Nephron progenitor cell (in vitro differentiated cells): ENCODE measurements at regions not wholly inside any gene's neighbourhood (a gene's known extent, or its start where the extent isn't known, plus 50 kb on each side); places are given as distances from the start of the nearest gene placed in this dataset.
A peak's percentile ranks its signal among the peaks of the same experiment; 100 is the strongest.

Experiments used
- DNase-seq: peaks from one replicate; pipeline ENCODE4 v3.0.0; 2021
- H3K27ac Mint-ChIP-seq: 2 replicates; pipeline ENCODE4 v1.8.0; 2021; ENCODE audit warnings: mild to moderate bottlenecking, moderate library complexity, mixed read lengths
- H3K27me3 Mint-ChIP-seq: 2 replicates; pipeline ENCODE4 v1.8.0; 2021; ENCODE audit warnings: mild to moderate bottlenecking, low read depth, mixed read lengths; ENCODE audit not compliant: poor library complexity
- H3K36me3 Mint-ChIP-seq: 2 replicates; pipeline ENCODE4 v1.8.0; 2021; ENCODE audit warnings: low read depth, mixed read lengths
- H3K4me1 Mint-ChIP-seq: 2 replicates; pipeline ENCODE4 v1.8.0; 2021; ENCODE audit warnings: mixed read lengths
- H3K4me3 Mint-ChIP-seq: 2 replicates; pipeline ENCODE4 v1.8.0; 2021; ENCODE audit warnings: mild to moderate bottlenecking, moderate library complexity, mixed read lengths
- H3K9me3 Mint-ChIP-seq: 2 replicates; pipeline ENCODE4 v1.8.0; 2021; ENCODE audit warnings: mild to moderate bottlenecking, moderate library complexity, mixed read lengths
- TF ChIP-seq, protein P1 (sequence below): fragments of 200-600 bp; sonication (generic); IDR thresholded peaks from 2 replicates; pipeline ENCODE4 v1.5.0; 2021; ENCODE audit warnings: antibody characterized with exemption

DNA sequence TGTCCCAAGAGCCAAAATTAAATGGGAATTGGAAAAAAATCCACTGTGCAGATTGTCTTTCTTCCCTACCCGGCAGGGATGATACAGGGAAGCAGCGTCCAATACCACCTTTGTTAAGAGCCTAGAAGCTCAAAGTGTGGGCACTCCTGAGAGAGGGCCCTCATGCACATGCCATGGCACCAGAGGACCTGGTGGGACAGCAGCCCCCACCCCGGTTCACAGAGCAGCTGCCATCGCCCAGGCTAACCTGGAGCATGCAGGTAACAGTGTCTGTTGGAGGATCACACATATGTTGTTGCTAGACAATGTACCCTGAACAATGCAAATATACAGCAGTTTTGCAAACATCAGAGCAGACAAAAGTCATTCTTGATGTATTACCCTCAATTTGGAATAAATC, 206.5 kb downstream of the TJP1 start:
- Mint-ChIP-seq H3K36me3 (no peaks in the 10 kb centered on the region), H3K27me3 (peaks cover 31% of the 10 kb centered on the region), H3K4me1 (peaks cover 17% of the 10 kb centered on the region), H3K9me3 (peaks cover 3% of the 10 kb centered on the region), H3K4me3 (no peak overlapping the region), H3K27ac (no peak overlapping the region)
- TF ChIP-seq, protein P1, sequence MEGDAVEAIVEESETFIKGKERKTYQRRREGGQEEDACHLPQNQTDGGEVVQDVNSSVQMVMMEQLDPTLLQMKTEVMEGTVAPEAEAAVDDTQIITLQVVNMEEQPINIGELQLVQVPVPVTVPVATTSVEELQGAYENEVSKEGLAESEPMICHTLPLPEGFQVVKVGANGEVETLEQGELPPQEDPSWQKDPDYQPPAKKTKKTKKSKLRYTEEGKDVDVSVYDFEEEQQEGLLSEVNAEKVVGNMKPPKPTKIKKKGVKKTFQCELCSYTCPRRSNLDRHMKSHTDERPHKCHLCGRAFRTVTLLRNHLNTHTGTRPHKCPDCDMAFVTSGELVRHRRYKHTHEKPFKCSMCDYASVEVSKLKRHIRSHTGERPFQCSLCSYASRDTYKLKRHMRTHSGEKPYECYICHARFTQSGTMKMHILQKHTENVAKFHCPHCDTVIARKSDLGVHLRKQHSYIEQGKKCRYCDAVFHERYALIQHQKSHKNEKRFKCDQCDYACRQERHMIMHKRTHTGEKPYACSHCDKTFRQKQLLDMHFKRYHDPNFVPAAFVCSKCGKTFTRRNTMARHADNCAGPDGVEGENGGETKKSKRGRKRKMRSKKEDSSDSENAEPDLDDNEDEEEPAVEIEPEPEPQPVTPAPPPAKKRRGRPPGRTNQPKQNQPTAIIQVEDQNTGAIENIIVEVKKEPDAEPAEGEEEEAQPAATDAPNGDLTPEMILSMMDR = no peak
- no peak for DNase-seq

- TF ChIP-seq, protein P1 = peak; percentile 15
- H3K4me1 Mint-ChIP-seq = peaks cover 5% of the 10 kb centered on the region
- H3K36me3 Mint-ChIP-seq = no peaks in the 10 kb centered on the region
- no peak overlapping the region for H3K27ac Mint-ChIP-seq
- H3K4me3 Mint-ChIP-seq = no peak overlapping the region
- H3K27me3 Mint-ChIP-seq = peaks cover 32% of the 10 kb centered on the region
- no peak for DNase-seq
- peaks cover 3% of the 10 kb centered on the region for H3K9me3 Mint-ChIP-seq
Measured at GRCh38 chr15:29613951-29614382, 208.3 kb downstream of the TJP1 start.

DNA sequence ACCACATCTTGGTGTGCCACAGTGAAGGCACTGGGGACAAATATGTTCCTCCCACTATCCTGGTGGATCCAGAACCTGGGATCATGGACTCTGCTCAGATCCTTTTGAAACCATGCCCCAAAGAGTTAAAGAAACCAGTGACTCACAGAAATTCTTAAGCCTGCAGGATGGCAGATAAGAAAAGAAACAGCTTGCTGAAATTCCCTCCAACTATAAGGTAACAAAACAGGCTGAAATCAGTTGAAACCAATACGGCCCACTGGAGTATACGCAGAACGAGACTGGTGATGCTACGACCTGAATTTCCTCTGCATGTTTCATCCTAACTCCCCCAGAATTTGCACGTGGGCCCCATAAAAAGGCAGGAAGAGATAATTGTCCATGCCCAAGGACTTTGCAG, 209.6 kb downstream of the TJP1 start:
- peaks cover 32% of the 10 kb centered on the region for H3K27me3 Mint-ChIP-seq
- no peak for DNase-seq

DNA sequence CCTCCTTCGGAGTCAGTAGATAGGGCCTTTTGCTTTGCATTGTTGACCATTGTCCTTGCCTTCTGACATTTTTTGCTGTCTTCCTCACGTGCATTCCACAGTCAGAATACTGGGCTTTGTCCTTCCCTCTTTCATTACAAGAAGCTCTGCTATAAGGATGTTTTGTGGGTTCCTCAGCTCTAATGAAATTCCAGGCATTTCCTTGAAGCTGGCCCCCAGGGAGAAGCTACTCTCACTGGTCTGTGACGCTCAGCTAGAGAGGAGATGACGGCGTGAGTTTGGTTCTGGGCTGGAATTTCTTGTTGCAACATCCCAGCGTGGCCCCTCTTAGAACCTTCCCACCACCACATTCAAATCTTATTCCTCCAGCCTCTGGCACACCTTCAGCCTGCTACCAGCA, 210.2 kb downstream of the TJP1 start:
- Mint-ChIP-seq H3K4me1 (no peaks in the 10 kb centered on the region), H3K9me3 (peaks cover 3% of the 10 kb centered on the region), H3K4me3 (no peak overlapping the region), H3K27me3 (peaks cover 32% of the 10 kb centered on the region), H3K27ac (peak overlapping the region; percentile 37), H3K36me3 (no peaks in the 10 kb centered on the region)
- no peak for DNase-seq
- TF ChIP-seq, protein P1 = no peak

More for the DNA sequence above, 209.6 kb downstream of the TJP1 start:
- Mint-ChIP-seq H3K4me1 (no peaks in the 10 kb centered on the region), H3K27ac (no peak overlapping the region), H3K36me3 (no peaks in the 10 kb centered on the region), H3K4me3 (no peak overlapping the region), H3K9me3 (peaks cover 3% of the 10 kb centered on the region)
- TF ChIP-seq, protein P1 = no peak

DNA sequence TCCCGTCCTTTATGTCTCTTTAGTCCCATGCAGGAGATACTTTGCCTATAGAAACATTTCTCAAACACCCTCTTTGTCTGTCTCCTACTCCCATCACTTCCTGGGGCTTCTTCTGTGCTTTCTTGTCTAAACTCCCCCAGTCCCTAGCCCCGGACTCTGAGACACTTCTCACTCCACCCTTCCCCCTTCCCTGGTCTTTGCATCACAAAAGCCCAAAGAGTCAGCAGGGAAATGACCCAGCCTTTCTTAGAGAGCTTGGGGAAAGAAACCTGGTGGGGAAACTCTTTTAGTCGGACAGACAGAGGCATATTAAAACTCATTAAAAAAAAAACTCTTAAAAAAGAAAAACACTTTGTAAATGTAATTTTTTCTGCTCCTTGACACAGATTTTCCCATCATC, 211.2 kb downstream of the TJP1 start:
- Mint-ChIP-seq H3K4me1 (no peaks in the 10 kb centered on the region), H3K4me3 (no peak overlapping the region), H3K9me3 (peaks cover 3% of the 10 kb centered on the region), H3K27ac (no peak overlapping the region), H3K36me3 (no peaks in the 10 kb centered on the region), H3K27me3 (peaks cover 30% of the 10 kb centered on the region)
- TF ChIP-seq, protein P1 = no peak
- no peak for DNase-seq

GRCh38 chr15:29601811-29602210, 220.5 kb downstream of the TJP1 start:
- no peak overlapping the region for H3K4me3 Mint-ChIP-seq
- TF ChIP-seq, protein P1 = no peak
- no peaks in the 10 kb centered on the region for H3K9me3 Mint-ChIP-seq
- no peak for DNase-seq
- no peaks in the 10 kb centered on the region for H3K4me1 Mint-ChIP-seq
- no peak overlapping the region for H3K27ac Mint-ChIP-seq
- H3K27me3 Mint-ChIP-seq = peaks cover 9% of the 10 kb centered on the region
- H3K36me3 Mint-ChIP-seq = no peaks in the 10 kb centered on the region
